ENCODE measurements at regions not wholly inside any gene's neighbourhood (a gene's known extent, or its start where the extent isn't known, plus 50 kb on each side); places are given as distances from the start of the nearest gene placed in this dataset.

DNA sequence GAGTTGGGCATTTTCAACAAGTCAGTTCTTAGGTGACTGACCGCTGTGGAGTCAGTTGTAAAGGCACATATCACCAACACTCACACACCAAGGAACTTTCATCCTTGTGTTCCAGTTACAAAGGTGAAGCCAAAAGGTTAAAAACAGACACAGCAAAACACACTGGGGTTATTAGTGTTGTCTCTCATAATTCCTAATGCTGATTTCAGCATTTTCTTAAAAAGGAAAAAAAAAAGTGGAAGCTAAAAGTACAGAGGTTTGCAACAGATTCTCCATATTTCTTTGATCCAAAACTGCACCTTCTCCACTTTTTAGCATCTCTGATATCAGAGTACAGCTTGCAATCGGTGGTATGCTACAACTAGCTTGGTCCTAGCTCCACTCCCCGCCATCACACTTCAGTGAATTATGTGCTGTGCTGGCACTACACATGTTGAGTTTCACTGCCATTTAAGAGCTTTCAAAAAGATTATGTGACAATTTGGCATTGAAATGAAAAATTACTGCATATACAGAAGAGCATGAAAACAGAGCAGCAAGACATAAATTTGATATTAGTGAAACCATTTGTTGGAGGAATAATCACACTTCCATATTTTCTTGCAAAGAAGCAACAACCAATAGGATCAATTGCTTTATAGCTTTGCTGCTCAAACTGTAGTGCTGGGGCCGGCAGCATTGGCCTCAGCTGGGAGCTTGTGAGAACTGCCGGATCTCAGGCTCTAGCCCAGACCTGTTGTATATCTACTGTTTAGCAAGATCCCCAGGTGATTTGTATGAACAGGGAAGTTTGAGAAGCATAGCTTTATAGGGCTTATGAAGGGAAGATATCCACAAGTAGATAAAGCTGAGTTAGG is 62.3 kb upstream of the DAPL1 start:
- TF ChIP-seq CTCF (IDR thresholded peaks at IDR 0.05; ENCODE audit: low read depth, low read length, poor library complexity, severe bottlenecking) (no peak), EZH2phosphoT487 (IDR thresholded peaks at IDR 0.05; ENCODE audit: borderline replicate concordance, low read length) (no peak)
- H3K27me3 ChIP-seq (ENCODE audit: control insufficient read depth, low read length) = no peaks in the 10 kb centered on the region
- H3K4me3 ChIP-seq (ENCODE audit: low read length) = no peak overlapping the region
- H3F3A ChIP-seq (ENCODE audit: control insufficient read depth, insufficient read depth) = no peaks in the 10 kb centered on the region
- H3K9me3 ChIP-seq (ENCODE audit: control insufficient read depth, insufficient read depth, low read length) = no peaks in the 10 kb centered on the region
- no peaks in the 10 kb centered on the region for H3K79me2 ChIP-seq (ENCODE audit: control insufficient read depth, low read length)
- no peaks in the 10 kb centered on the region for H3K36me3 ChIP-seq (ENCODE audit: control insufficient read depth, low read length)
- H3K4me1 ChIP-seq (ENCODE audit: control insufficient read depth, low read length) = no peaks in the 10 kb centered on the region
- H3K27ac ChIP-seq (ENCODE audit: low read depth, low read length) = no peak overlapping the region
- no peak overlapping the region for H3K4me2 ChIP-seq (ENCODE audit: low read length)
- no peaks in the 10 kb centered on the region for H4K20me1 ChIP-seq (ENCODE audit: control insufficient read depth, insufficient read depth, low read depth, low read length)
- H3K9me2 ChIP-seq (replicated peaks; ENCODE audit: control insufficient read depth, low read length) = no peaks in the 10 kb centered on the region

DNA sequence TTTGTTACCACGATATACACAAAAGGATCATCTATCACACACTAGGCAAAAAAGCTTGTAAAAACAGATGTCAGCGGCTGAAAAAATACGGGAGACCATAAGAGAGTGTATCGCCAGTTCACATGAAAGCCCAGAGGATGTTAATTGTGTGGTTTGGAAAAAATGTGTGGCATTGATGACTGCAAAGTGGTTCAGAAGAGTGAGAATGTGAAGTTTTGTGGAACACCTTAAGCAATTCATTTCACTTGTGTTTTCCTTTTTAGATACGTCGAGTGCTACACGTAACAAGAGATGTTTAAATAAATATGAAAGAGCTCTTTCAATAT is 61.7 kb upstream of the DAPL1 start:
- Histone ChIP-seq H3K36me3 (ENCODE audit: control insufficient read depth, low read length) (no peaks in the 10 kb centered on the region), H3K79me2 (ENCODE audit: control insufficient read depth, low read length) (no peaks in the 10 kb centered on the region), H4K20me1 (ENCODE audit: control insufficient read depth, insufficient read depth, low read depth, low read length) (no peaks in the 10 kb centered on the region), H3K9me2 (replicated peaks; ENCODE audit: control insufficient read depth, low read length) (no peaks in the 10 kb centered on the region), H3K27me3 (ENCODE audit: control insufficient read depth, low read length) (no peaks in the 10 kb centered on the region), H3K9me3 (ENCODE audit: control insufficient read depth, insufficient read depth, low read length) (no peaks in the 10 kb centered on the region), H3K4me1 (ENCODE audit: control insufficient read depth, low read length) (no peaks in the 10 kb centered on the region), H3K4me2 (ENCODE audit: low read length) (no peak overlapping the region), H3K27ac (ENCODE audit: low read depth, low read length) (no peak overlapping the region), H3F3A (ENCODE audit: control insufficient read depth, insufficient read depth) (no peaks in the 10 kb centered on the region), H3K4me3 (ENCODE audit: low read length) (no peak overlapping the region)
- TF ChIP-seq CTCF (IDR thresholded peaks at IDR 0.05; ENCODE audit: low read depth, low read length, poor library complexity, severe bottlenecking) = no peak
- TF ChIP-seq EZH2phosphoT487 (IDR thresholded peaks at IDR 0.05; ENCODE audit: borderline replicate concordance, low read length) = no peak

GRCh38 chr2:158734442-158734841 is 60.7 kb upstream of the DAPL1 start:
- H3K4me2 ChIP-seq (ENCODE audit: low read length) = no peak overlapping the region
- no peaks in the 10 kb centered on the region for H4K20me1 ChIP-seq (ENCODE audit: control insufficient read depth, insufficient read depth, low read depth, low read length)
- H3K9me2 ChIP-seq (replicated peaks; ENCODE audit: control insufficient read depth, low read length) = no peaks in the 10 kb centered on the region
- no peaks in the 10 kb centered on the region for H3K36me3 ChIP-seq (ENCODE audit: control insufficient read depth, low read length)
- H3K4me1 ChIP-seq (ENCODE audit: control insufficient read depth, low read length) = no peaks in the 10 kb centered on the region
- no peaks in the 10 kb centered on the region for H3K27me3 ChIP-seq (ENCODE audit: control insufficient read depth, low read length)
- no peak overlapping the region for H3K27ac ChIP-seq (ENCODE audit: low read depth, low read length)
- H3F3A ChIP-seq (ENCODE audit: control insufficient read depth, insufficient read depth) = no peaks in the 10 kb centered on the region
- no peak for TF ChIP-seq CTCF (IDR thresholded peaks at IDR 0.05; ENCODE audit: low read depth, low read length, poor library complexity, severe bottlenecking)
- no peak for TF ChIP-seq EZH2phosphoT487 (IDR thresholded peaks at IDR 0.05; ENCODE audit: borderline replicate concordance, low read length)
- H3K79me2 ChIP-seq (ENCODE audit: control insufficient read depth, low read length) = no peaks in the 10 kb centered on the region
- no peaks in the 10 kb centered on the region for H3K9me3 ChIP-seq (ENCODE audit: control insufficient read depth, insufficient read depth, low read length)
- no peak overlapping the region for H3K4me3 ChIP-seq (ENCODE audit: low read length)
